H1 (cell line): ENCODE measurements at regions not wholly inside any gene's neighbourhood (a gene's known extent, or its start where the extent isn't known, plus 50 kb on each side); places are given as distances from the start of the nearest gene placed in this dataset.

Experiments
- CTCF ChIA-PET: fragments of 300-600 bp; sonication (Branson Sonifier 250); formaldehyde crosslinking; loops from one replicate; lab custom pipeline; 2021; ENCODE audit not compliant: partially characterized antibody; lab: Charles Lee
- POLR2A ChIA-PET: fragments of 300-600 bp; sonication (Branson Sonifier 250); formaldehyde crosslinking; loops from one replicate; lab custom pipeline; 2021; ENCODE audit warnings: inconsistent platforms; ENCODE audit not compliant: partially characterized antibody; lab: Charles Lee
- DNase-seq, 2 experiments: peaks; one replicate each; pipeline versions ENCODE4 v3.0.0 to v3.0.0-alpha.2; 2010 to 2022; ENCODE audit warnings: low spot score in 2 of 2, low read depth in 1 of 2, mixed read lengths in 1 of 2
- FAIRE-seq: peaks from 2 replicates; lab custom pipeline; 2011; peaks lifted over from hg19 to GRCh38; lab: Jason Lieb, UNC
- H2AFZ ChIP-seq: 2 replicates; pipeline ENCODE4 v1.8.1; 2012; ENCODE audit warnings: low read length, inconsistent platforms
- H2AK5ac ChIP-seq: 2 replicates; pipeline ENCODE4 v1.6.1; 2013; ENCODE audit warnings: low read depth, low read length
- H2BK120ac ChIP-seq: replicated peaks from 2 replicates; pipeline ENCODE3; 2013; ENCODE audit warnings: low read depth, low read length, inconsistent platforms
- H2BK12ac ChIP-seq: 2 replicates; pipeline ENCODE4 v1.6.1; 2013; ENCODE audit warnings: low read depth, low read length
- H2BK15ac ChIP-seq: 2 replicates; pipeline ENCODE4 v1.6.1; 2013; ENCODE audit warnings: low read length
- H2BK20ac ChIP-seq: 2 replicates; pipeline ENCODE4 v1.6.1; 2013; ENCODE audit warnings: low read length
- H2BK5ac ChIP-seq: 2 replicates; pipeline ENCODE4 v1.6.1; 2013; ENCODE audit warnings: low read depth, low read length
- H3K14ac ChIP-seq: 2 replicates; pipeline ENCODE4 v1.6.1; 2013; ENCODE audit warnings: inconsistent platforms; ENCODE audit not compliant: insufficient read length
- H3K18ac ChIP-seq: 2 replicates; pipeline ENCODE4 v1.6.1; 2013; ENCODE audit warnings: low read length; ENCODE audit errors: extremely low read depth
- H3K23ac ChIP-seq: 2 replicates; pipeline ENCODE4 v1.6.1; 2013; ENCODE audit warnings: inconsistent platforms; ENCODE audit not compliant: insufficient read length
- H3K23me2 ChIP-seq: 2 replicates; pipeline ENCODE4 v1.6.1; 2013; ENCODE audit warnings: low read depth, low read length
- H3K27ac ChIP-seq: 2 replicates; pipeline ENCODE4 v1.6.1; 2011; ENCODE audit warnings: low read depth, low read length, inconsistent platforms
- H3K27me3 ChIP-seq, 4 experiments: replicated peaks in 1 of 4; 1 replicate in 1 of 4; 2 replicates in 3 of 4; pipeline versions ENCODE4 v1.6.1 to v1.8.1; 2011 to 2013; ENCODE audit warnings: low read length in 3 of 4, mild to moderate bottlenecking in 3 of 4, inconsistent platforms in 2 of 4, mixed read lengths in 2 of 4, moderate library complexity in 1 of 4; ENCODE audit not compliant: control insufficient read depth in 3 of 4, insufficient read depth in 3 of 4; ENCODE audit errors: extremely low read depth in 1 of 4
- H3K36me3 ChIP-seq, 4 experiments: 2 replicates each; pipeline versions ENCODE4 v1.6.1 to v1.8.1; 2011 to 2013; ENCODE audit warnings: mild to moderate bottlenecking in 4 of 4, low read length in 3 of 4, moderate library complexity in 2 of 4, control low read depth in 1 of 4, inconsistent platforms in 1 of 4; ENCODE audit not compliant: insufficient read depth in 4 of 4, control insufficient read depth in 2 of 4
- H3K4ac ChIP-seq: replicated peaks from 2 replicates; pipeline ENCODE3; 2013; ENCODE audit warnings: low read length, low read depth, mixed read lengths, inconsistent platforms; ENCODE audit not compliant: insufficient read length
- H3K4me1 ChIP-seq, 4 experiments: replicated peaks in 1 of 4; 1 replicate in 1 of 4; 2 replicates in 3 of 4; pipeline versions ENCODE4 v1.6.1 to v1.8.1; 2011 to 2013; ENCODE audit warnings: low read length in 3 of 4, inconsistent platforms in 2 of 4, mixed read lengths in 1 of 4; ENCODE audit not compliant: insufficient read depth in 4 of 4, control insufficient read depth in 3 of 4
- H3K4me2 ChIP-seq, 2 experiments: 2 replicates each; pipeline versions ENCODE4 v1.6.1 to v1.8.1; 2011 to 2013; ENCODE audit warnings: low read depth in 2 of 2, low read length in 2 of 2, control low read depth in 1 of 2, inconsistent platforms in 1 of 2, mild to moderate bottlenecking in 1 of 2; ENCODE audit not compliant: insufficient read depth in 1 of 2
- H3K4me3 ChIP-seq, 4 experiments: fragments of 200-600, 300-600 bp in 1 of 4; sonication (generic), shearing (Covaris generic), sonication (Bioruptor Twin) in 1 of 4; 2 replicates each; pipeline versions ENCODE4 v1.5.1 to v1.8.1; 2011 to 2016; ENCODE audit warnings: low read length in 4 of 4, low read depth in 3 of 4, control low read depth in 2 of 4, inconsistent platforms in 2 of 4, mild to moderate bottlenecking in 2 of 4, mixed read lengths in 1 of 4, moderate library complexity in 1 of 4; ENCODE audit not compliant: insufficient read depth in 2 of 4; ENCODE audit errors: extremely low read depth in 1 of 4
- H3K56ac ChIP-seq: replicated peaks from 2 replicates; pipeline ENCODE3; 2013; ENCODE audit warnings: low read depth, mild to moderate bottlenecking, mixed read lengths, low read length, inconsistent platforms; ENCODE audit not compliant: insufficient read length
- H3K79me1 ChIP-seq: 2 replicates; pipeline ENCODE4 v1.6.1; 2013; ENCODE audit warnings: low read depth, low read length, control low read depth
- H3K79me2 ChIP-seq, 2 experiments: 2 replicates each; pipeline versions ENCODE4 v1.6.1 to v1.8.1; 2012 to 2013; ENCODE audit warnings: low read length in 2 of 2, mild to moderate bottlenecking in 2 of 2, inconsistent platforms in 1 of 2; ENCODE audit not compliant: insufficient read depth in 2 of 2, control insufficient read depth in 1 of 2
- H3K9ac ChIP-seq, 4 experiments: replicated peaks in 1 of 4; 1 replicate in 1 of 4; 2 replicates in 3 of 4; pipeline versions ENCODE4 v1.6.1 to v1.8.1; 2011 to 2013; ENCODE audit warnings: low read depth in 3 of 4, low read length in 3 of 4, control low read depth in 2 of 4, mild to moderate bottlenecking in 2 of 4, moderate library complexity in 2 of 4, inconsistent platforms in 1 of 4; ENCODE audit errors: extremely low read depth in 1 of 4
- H3K9me3 ChIP-seq, 2 experiments: 2 replicates each; pipeline versions ENCODE4 v1.6.1 to v1.8.1; 2012 to 2013; ENCODE audit warnings: mild to moderate bottlenecking in 2 of 2, moderate library complexity in 2 of 2, control low read depth in 1 of 2, inconsistent platforms in 1 of 2, low read depth in 1 of 2, low read length in 1 of 2, mixed read lengths in 1 of 2; ENCODE audit not compliant: insufficient read depth in 2 of 2
- H4K20me1 ChIP-seq, 2 experiments: replicated peaks in 1 of 2; 2 replicates each; pipeline versions ENCODE3 to v1.8.1; 2011 to 2013; ENCODE audit warnings: inconsistent platforms in 2 of 2, low read length in 2 of 2, mild to moderate bottlenecking in 1 of 2; ENCODE audit not compliant: insufficient read depth in 2 of 2, control insufficient read depth in 1 of 2
- H4K5ac ChIP-seq: 2 replicates; pipeline ENCODE4 v1.6.1; 2013; ENCODE audit warnings: low read length, low read depth, mixed read lengths, inconsistent platforms; ENCODE audit not compliant: insufficient read length
- H4K8ac ChIP-seq: 2 replicates; pipeline ENCODE4 v1.8.0; 2013; ENCODE audit warnings: mild to moderate bottlenecking, moderate library complexity, low read length, inconsistent platforms; ENCODE audit not compliant: insufficient read depth; ENCODE audit errors: extremely low read depth
- H4K91ac ChIP-seq: replicated peaks from 2 replicates; pipeline ENCODE3; 2013; ENCODE audit warnings: low read length, mixed read lengths, inconsistent platforms; ENCODE audit not compliant: insufficient read length
- ATF3 ChIP-seq: IDR thresholded peaks from 2 replicates; pipeline ENCODE4 v1.6.1; 2011; ENCODE audit warnings: low read depth, mild to moderate bottlenecking, low read length; ENCODE audit not compliant: insufficient read depth
- CEBPB ChIP-seq: IDR thresholded peaks from 2 replicates; pipeline ENCODE4 v1.6.1; 2012; ENCODE audit warnings: low read depth, low read length
- CHD1 ChIP-seq: IDR thresholded peaks from 2 replicates; pipeline ENCODE4 v1.6.1; 2012; ENCODE audit warnings: low read depth, low read length, improper control_type of control experiment
- CTBP2 ChIP-seq: IDR thresholded peaks from 2 replicates; pipeline ENCODE4 v1.7.0; 2011; ENCODE audit warnings: borderline replicate concordance, mild to moderate bottlenecking, moderate library complexity, mixed read lengths, low read length; ENCODE audit not compliant: insufficient read depth, insufficient read length
- EZH2 ChIP-seq: fragments of 200-600 bp; sonication (generic); IDR thresholded peaks from 2 replicates; pipeline ENCODE4 v1.7.1; 2012; ENCODE audit warnings: low read depth, mild to moderate bottlenecking, moderate library complexity, low read length, inconsistent platforms; ENCODE audit not compliant: severe bottlenecking
- HDAC2 ChIP-seq, 2 experiments: fragments of 300-600 bp in 1 of 2; sonication (generic) in 1 of 2; IDR thresholded peaks; 2 replicates each; pipeline ENCODE4 v1.6.1; 2011 to 2012; ENCODE audit warnings: low read depth in 2 of 2, low read length in 2 of 2, mild to moderate bottlenecking in 2 of 2, moderate library complexity in 2 of 2, borderline replicate concordance in 1 of 2, inconsistent platforms in 1 of 2
- HDAC6 ChIP-seq: IDR thresholded peaks from one replicate; pipeline ENCODE4 v1.7.1; 2012; ENCODE audit warnings: low read depth, mild to moderate bottlenecking, inconsistent platforms, low read length, moderate library complexity
- KDM1A ChIP-seq: fragments of 200-600, 300-600 bp; sonication (generic); IDR thresholded peaks from 2 replicates; pipeline ENCODE4 v1.7.1; 2016; ENCODE audit warnings: mild to moderate bottlenecking, low read length, borderline replicate concordance
- KDM5A ChIP-seq: fragments of 200-600 bp; IDR thresholded peaks from 2 replicates; pipeline ENCODE4 v1.7.1; 2012; ENCODE audit warnings: mild to moderate bottlenecking, low read length, inconsistent platforms, mixed read lengths
- MAFK ChIP-seq: IDR thresholded peaks from 2 replicates; pipeline ENCODE4 v1.6.1; 2012; ENCODE audit warnings: low read depth, mild to moderate bottlenecking, improper control_type of control experiment, low read length
- RBBP5 ChIP-seq: IDR thresholded peaks from 2 replicates; pipeline ENCODE4 v1.7.1; 2012; ENCODE audit warnings: low read depth, mild to moderate bottlenecking, inconsistent platforms, low read length, moderate library complexity, borderline replicate concordance
- RNF2 ChIP-seq: fragments of 200-900, 300-1000 bp; sonication (generic); IDR thresholded peaks from 2 replicates; pipeline ENCODE4 v1.7.1; 2016; ENCODE audit warnings: borderline replicate concordance, low read depth, mild to moderate bottlenecking, antibody characterized with exemption, low read length; ENCODE audit not compliant: poor library complexity, severe bottlenecking; ENCODE audit errors: missing control alignments
- SP4 ChIP-seq: IDR thresholded peaks from 2 replicates; pipeline ENCODE4 v1.6.1; 2012; ENCODE audit warnings: low read length, inconsistent platforms
- WGBS, 2 experiments: shearing (Covaris generic) in 1 of 2; methylation state at CpG; one replicate each; pipeline versions ENCODE4 v1.1.6 to v1.1.7; 2013 to 2015; ENCODE audit warnings: low lambda C conversion rate in 2 of 2, mixed read lengths in 2 of 2, inconsistent platforms in 1 of 2, low coverage in 1 of 2, missing lambda C conversion rate in 1 of 2; ENCODE audit not compliant: insufficient replicate concordance in 2 of 2, insufficient coverage in 1 of 2, insufficient read length in 1 of 2; ENCODE audit errors: extremely low coverage in 1 of 2, missing lambda C conversion rate in 1 of 2; 5-methylcytosine and 5-hydroxymethylcytosine counted together

GRCh38 chr10:31753681-31754080 is 174.9 kb downstream of the ARHGAP12 start:
- POLR2A ChIA-PET = interaction anchor here (2.3 kb wide), 1 partner anchor 12 kb away, joined by 6 read pairs; no protein-coding TSS in a partner anchor
- 0 out of 2 replicates have a peak overlapping the region, but pooled peaks have one; percentile 31 for H2AK5ac ChIP-seq
- peak overlapping the region; percentile 89; the same call in 1 of the 2 replicates for H2BK12ac ChIP-seq
- no peak for DNase-seq
- H3K4me3 ChIP-seq = no peak overlapping the region
- H3K56ac ChIP-seq = no peak overlapping the region
- peak overlapping the region; percentile 6 for H3K4ac ChIP-seq
- peaks cover 19 to 40% (median 32%) of the 10 kb centered on the region in 4 experiments for H3K4me1 ChIP-seq
- H3K36me3 ChIP-seq = no peaks in the 10 kb centered on the region
- H4K91ac ChIP-seq = peak overlapping the region; percentile 23
- no peak overlapping the region for H3K9ac ChIP-seq
- no peaks in the 10 kb centered on the region for H3K27me3 ChIP-seq
- no peak overlapping the region for H3K14ac ChIP-seq
- H2BK20ac ChIP-seq = peak overlapping the region; percentile 17
- H3K9me3 ChIP-seq = no peaks in the 10 kb centered on the region
- no peak overlapping the region for H3K4me2 ChIP-seq
- WGBS, 2 experiments = 97% methylated on average over 6 of the region's 6 CpGs; no CpG with 5 or more reads in 1 of the 2 experiments
- no peak overlapping the region for H4K8ac ChIP-seq
- FAIRE-seq = no peak
- no peak overlapping the region for H2BK120ac ChIP-seq
- no peaks in the 10 kb centered on the region for H4K20me1 ChIP-seq
- CTCF ChIA-PET = interaction anchor here (2.4 kb wide), 1 partner anchor 16 kb away, joined by 15 read pairs; no protein-coding TSS in a partner anchor
- H3K18ac ChIP-seq = peak overlapping the region; percentile 68; the same call in 1 of the 2 replicates
- no peak overlapping the region for H3K23ac ChIP-seq
- H3K79me1 ChIP-seq = no peaks in the 10 kb centered on the region
- peak overlapping the region; percentile 25; the same call in 1 of the 2 replicates for H2BK15ac ChIP-seq
- H3K27ac ChIP-seq = no peak overlapping the region
- no peaks in the 10 kb centered on the region for H3K23me2 ChIP-seq
- H2AFZ ChIP-seq = no peak overlapping the region
- 0 out of 2 replicates have a peak overlapping the region, but pooled peaks have one; percentile 41 for H2BK5ac ChIP-seq
- H4K5ac ChIP-seq = no peak overlapping the region
- no peaks in the 10 kb centered on the region for H3K79me2 ChIP-seq
- no peak for TF ChIP-seq EZH2
- no peak for TF ChIP-seq KDM5A
- TF ChIP-seq RBBP5 = no peak
- no peak for TF ChIP-seq KDM1A
- TF ChIP-seq CEBPB = no peak
- no peak for TF ChIP-seq ATF3
- TF ChIP-seq HDAC6 = no peak
- TF ChIP-seq MAFK = no peak
- TF ChIP-seq RNF2 = no peak
- no peak for TF ChIP-seq SP4
- no peak for TF ChIP-seq CTBP2
- no peak for TF ChIP-seq HDAC2 (IDR thresholded peaks at IDR 0.05; ENCODE audit: borderline replicate concordance in 1 of 2, low read depth in 2 of 2, low read length in 2 of 2)
- TF ChIP-seq CHD1 = no peak
